Heart left ventricle (tissue), 13 donors: ENCODE measurements at regions not wholly inside any gene's neighbourhood (a gene's known extent, or its start where the extent isn't known, plus 50 kb on each side); places are given as distances from the start of the nearest gene placed in this dataset.

Experiments
- CTCF ChIP-seq, 12 donors: fragments of 200-600 bp; sonication (generic) in 4 of 12; IDR thresholded peaks; one replicate each; pipeline versions ENCODE4 v1.5.0 to v1.8.0; 2018 to 2022; ENCODE audit warnings: antibody characterized with exemption in 12 of 12, mild to moderate bottlenecking in 5 of 12
- POLR2A ChIP-seq, 2 donors: fragments of 450-650 bp; IDR thresholded peaks; one replicate each; pipeline ENCODE4 v1.6.1; 2017; ENCODE audit warnings: antibody characterized with exemption in 2 of 2, mild to moderate bottlenecking in 2 of 2, moderate library complexity in 2 of 2
- donor health status: ischemic (EF 13 %, LVEDD 7.1; RV severe dilation, severe dysfunction).
- donor health status: DM: no; HTN: yes; CAD: no.
- donor health status: DM: no; HTN: no; CAD: no.
- donor health status: ischemic (EF 25% LVEDD 6.9; RV normal size, moderate dysfunction).
- donor health status: ischemic (EF 25% LVEDD 5.7; RV mildly dilated, moderate dysfunction).
- donor health status: ischemic (EF 35%, LVEDD 5.7; RV mildly dilated, moderate dysfunction).
- donor health status: nonischemic (EF 11% LVEDD 7.7; RV severe dilation, severe dysfunction).
- donor health status: DM: yes; HTN: yes; CAD: no.
- donor health status: PGD.
- donor health status: ischemic (EF 29% LVEDD 5.4; RV normal size, mild dysfunction).
- donor health status: nonischemic (EF 23%, LVEDD 6.1; RV moderate dilation, normal function).

GRCh38 chr11:130710021-130710420 lies 206.3 kb downstream of the SNX19 start:
- TF ChIP-seq CTCF (IDR thresholded peaks at IDR 0.05) (no peak), POLR2A (IDR thresholded peaks at IDR 0.05) (no peak)
